ENCODE measurements at regions not wholly inside any gene's neighbourhood (a gene's known extent, or its start where the extent isn't known, plus 50 kb on each side); places are given as distances from the start of the nearest gene placed in this dataset.

- no peak for TF ChIP-seq CTCF (IDR thresholded peaks at IDR 0.05; ENCODE audit: insufficient read depth, low read depth, low read length)
- no peak for TF ChIP-seq EZH2 (IDR thresholded peaks at IDR 0.05; ENCODE audit: insufficient read depth, low read length)
Observed at GRCh38 chr15:60213377-60214000, 184.3 kb downstream of the ANXA2 start.
